ENCODE measurements at regions not wholly inside any gene's neighbourhood (a gene's known extent, or its start where the extent isn't known, plus 50 kb on each side); places are given as distances from the start of the nearest gene placed in this dataset.
A peak's percentile ranks its signal among the peaks of the same experiment; 100 is the strongest.
"Not testable (repeated sequence)": the region's sequence is repeated elsewhere in the genome, so short reads cannot be mapped to it uniquely, and the experiment has no call there.

DNA sequence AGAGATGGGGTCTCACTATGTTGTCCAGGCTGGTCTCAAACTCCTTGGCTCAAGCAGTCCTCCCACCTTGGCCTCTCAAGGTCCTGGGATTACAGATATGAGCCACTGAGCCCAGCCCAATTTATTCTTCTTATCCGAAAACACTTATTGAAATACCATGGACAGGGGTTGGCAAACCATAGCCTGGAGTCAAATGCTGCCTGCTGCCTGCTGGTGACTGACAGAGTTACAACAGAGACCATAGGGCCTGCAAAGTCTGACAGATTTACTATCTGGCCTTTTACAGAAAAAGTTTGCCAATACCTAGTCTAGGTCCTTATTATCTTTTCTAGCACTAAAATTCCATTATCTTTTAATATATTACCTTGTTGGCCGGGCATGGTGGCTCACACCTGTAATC, 87.1 kb upstream of the ZNF281 start:
- no peak for DNase-seq (ENCODE audit: low read depth)

DNA sequence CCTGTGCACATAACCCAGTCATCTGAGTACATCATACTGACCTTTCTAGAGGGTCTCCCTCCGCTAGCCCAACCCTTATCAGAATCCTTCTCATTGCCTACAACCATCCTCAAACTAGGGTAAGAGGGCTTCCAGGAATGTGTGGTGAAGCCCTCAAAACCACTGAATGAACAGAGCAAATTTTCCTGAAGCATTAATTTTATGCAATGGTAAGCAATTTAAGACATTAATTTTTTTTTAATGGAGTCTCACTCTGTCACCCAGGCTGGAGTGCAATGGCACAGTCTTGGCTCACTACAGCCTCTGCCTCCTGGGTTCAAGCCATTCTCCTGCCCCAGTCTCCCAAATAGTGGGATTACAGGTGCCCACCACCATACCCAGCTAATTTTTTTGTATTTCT, 86.1 kb upstream of the ZNF281 start:
- DNase-seq (ENCODE audit: low read depth): no peak

DNA sequence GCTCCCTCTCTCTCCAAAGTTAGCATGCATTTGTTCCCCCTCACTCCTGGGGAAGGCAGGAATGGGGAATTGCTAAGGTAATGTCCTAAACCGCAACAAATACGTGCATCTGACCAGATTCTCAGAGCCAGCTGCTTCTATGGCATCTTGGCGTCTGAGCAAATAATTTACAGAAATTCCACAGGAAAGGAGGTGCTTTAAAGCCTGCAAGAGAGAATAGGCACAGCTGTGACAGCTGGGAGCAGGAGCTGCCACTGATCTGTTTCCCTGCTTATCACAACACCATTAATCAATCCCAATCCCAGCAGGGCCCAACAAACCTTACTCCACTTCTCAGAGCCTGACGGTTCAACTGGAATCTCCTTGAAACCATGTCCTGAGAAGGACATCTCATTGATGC, 83.5 kb upstream of the ZNF281 start:
- no peak for DNase-seq (ENCODE audit: low read depth)

DNA sequence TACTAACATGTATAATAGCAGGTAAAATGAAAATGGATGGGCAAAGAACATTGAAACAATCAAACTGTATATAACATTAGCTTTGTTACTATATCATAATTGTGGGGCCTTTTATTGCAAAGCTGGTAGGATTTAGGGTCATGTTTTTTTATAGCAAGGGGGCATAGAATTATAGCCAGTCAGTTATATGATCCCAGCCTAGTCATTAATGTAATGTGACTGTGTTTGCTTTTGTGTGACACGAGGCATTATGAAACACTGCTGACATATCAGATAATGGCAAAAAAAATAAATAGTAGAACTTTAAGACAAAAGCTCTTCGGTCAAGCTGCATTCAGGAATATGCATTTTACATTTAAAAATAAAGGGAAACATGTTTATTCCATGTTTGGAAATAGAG, 81.3 kb upstream of the ZNF281 start:
- no peak for DNase-seq (ENCODE audit: low read depth)

DNA sequence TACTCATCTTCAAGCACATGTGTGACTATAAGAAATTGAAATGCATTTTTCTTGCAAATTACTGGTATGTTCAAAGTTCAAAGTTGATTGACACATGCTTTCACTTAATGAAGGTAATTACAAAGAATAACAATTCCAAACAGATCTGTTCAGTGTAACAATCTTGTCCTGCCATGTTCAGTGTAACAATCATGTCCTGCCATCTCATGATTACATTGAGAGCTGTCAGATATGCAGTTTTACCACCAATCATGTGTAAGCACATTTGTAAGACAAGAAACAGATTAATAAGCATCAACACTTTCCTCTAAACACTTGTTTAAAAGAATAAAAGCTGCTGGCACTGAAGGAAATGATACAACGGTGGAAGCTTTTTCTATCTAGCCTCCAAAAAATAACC, 80.3 kb upstream of the ZNF281 start:
- no peak for DNase-seq (ENCODE audit: low read depth)

DNA sequence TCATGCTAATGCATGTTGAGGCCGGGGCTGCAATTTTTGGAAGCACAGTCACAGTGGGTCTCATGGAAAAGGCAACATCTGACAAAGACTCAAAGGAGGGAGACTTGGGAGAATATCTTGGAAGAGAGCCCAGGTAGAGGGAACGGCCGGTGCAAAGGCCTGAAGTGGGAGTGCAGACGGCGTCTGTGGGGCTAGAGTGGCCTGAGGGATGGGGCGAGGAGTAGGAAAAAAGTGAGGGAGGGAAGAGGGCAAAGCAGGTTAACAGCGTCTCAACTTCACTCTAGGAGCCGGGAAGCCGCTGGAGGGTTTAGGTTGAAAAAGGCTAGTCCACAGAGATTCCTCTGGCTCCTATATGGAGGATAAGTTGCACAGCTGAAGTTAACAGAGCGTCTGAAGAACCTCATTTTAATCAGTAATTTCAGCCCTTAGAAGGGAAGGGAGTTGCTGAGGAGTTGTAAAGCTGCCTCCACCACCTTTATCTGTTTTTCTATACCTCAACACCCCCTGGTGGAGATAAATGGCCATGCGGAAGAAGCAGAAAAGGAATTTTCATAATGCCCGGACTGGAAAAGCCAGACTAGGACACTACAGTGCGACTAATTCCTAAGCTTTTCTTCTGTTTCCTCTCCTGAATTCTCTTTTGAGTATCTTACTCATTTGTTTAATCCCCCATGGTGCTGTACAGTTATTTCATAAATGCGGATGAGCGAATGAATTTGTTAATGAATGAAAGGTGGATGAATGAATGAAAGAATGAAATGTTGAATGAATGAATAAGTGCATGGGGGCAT, 78.7 kb upstream of the ZNF281 start:
- peak; percentile 15 for DNase-seq (ENCODE audit: low read depth)

DNA sequence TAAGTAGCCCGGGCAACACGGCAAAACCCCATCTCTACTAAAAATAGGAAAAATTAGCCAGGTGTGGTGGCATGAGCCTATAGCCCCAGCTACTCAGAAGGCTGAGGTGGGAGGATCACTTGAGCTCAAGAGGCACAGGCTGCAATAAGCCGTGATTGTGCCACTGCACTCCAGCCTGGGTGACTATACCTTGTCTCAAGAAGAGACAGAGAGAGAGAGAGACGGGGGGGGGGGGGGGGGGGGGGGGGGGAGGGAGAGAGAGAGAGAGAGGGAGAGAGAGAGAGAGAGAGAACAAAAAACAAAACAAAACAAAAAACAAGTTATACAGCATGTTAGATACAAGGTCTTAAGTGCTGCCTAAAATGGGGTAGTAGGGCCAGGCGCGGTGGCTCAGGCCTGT, 77.8 kb upstream of the ZNF281 start:
- DNase-seq (ENCODE audit: low read depth): no peak

DNA sequence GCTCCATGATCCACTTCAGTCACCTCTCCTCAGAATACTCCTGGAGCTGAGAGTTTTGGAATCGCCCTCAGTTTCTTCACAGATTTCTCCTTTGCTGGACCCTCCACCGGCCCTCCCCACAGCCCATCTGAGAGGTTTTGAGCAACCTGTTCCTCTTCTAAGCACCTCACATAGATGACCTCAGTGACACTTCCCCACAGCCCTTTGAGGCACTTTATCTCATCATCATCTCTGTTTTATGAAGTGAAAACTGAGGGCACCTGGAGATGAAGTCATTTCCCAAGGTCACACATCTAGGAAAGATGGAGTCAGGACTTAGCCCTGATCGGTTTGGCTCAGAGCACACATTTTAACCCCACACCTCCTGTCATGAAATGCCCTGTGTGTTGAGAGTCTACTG, 76.8 kb upstream of the ZNF281 start:
- DNase-seq (ENCODE audit: low read depth): no peak

DNA sequence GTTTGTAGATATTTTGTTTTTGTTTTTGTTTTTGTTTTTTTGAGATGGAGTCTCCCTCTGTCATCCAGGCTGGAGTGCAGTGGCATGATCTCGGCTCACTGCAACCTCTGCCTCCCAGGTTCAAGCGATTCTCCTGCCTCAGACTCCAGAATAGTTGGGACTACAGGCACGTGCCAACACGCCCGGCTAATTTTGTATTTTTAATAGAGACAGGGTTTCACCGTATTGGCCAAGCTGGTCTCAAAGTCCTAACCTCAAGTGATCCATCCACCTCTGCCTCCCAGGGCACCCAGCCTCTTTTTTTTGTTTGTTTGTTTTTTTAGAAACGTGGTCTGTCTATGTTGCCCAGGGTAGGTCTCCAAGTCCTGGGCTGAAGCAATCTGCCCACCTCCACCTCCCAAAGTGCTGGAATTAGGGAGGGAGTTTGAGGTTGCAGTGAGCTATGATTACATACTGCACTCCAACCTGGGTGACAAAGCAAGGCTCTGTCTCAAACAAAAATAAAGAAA, 74.7 kb upstream of the ZNF281 start:
- not testable (repeated sequence) for DNase-seq (ENCODE audit: low read depth)

DNA sequence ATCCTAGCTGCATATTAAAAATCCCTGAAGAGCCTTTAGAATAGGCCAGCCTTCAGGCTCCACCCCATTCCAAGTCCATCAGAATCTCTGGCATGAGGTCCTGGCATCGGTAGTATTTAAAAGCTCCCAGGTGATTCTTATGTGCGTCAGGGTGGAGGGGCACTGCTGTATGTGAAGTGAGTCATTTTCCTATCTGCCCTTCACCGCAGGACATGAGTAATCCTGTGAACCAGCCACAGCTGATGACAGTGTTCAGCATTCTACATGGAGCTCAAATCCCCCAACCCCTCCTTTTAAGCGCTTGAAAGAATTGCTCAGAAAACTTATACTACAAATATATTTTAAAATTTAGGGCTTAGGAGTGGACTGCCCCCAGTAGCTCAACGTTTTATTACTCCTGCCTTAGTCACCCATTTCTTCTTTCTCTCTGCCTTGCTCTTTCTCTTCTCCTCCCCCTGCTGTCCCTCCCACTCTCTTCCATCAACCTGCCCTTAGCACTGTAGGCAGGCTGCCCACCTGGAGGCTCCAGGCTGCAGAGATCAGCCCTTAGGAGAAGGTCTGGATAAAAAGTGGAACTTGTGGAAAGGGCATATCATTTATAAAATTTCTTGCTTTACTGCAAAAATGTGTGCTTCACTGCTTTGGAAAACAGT, 73.8 kb upstream of the ZNF281 start:
- DNase-seq (ENCODE audit: low read depth): peak; percentile 56

DNA sequence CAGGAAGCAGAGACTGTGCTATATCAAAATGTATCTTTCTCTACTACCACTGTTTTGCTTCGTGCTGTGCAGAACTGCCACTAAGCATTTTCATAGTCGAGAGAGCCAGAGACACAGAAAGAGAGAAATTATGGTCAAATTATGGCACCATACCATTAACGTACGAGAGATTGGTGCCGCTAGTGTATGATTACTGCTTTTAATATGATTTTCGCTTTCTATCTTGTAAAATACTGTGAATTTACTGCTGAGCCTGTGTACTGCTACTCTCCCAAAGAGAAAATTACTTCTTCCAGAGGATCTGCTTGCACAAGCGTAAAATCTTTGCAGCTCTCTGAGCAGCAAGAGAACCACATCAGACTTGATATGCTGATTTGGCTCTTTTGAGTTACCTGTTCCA, 71.1 kb upstream of the ZNF281 start:
- no peak for DNase-seq (ENCODE audit: low read depth)

DNA sequence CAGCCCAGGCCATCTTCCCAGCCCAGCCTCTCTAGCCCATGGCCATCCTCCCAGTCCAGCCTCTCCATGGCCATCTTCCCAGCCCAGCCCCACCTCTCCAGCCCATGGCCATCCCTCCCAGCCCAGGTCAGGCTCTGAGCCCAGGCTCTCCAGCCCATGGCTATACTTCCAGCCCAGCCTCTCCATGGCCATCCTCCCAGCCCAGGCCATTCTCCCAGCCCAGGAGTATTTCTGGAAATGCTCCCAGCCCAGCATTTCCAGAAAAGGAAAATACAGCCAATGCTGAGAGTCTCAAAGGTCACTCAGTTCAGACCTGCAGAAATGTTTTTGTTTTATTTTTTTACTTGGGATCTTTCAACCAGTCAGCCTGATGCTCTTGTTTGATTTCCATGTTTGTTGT, 70.0 kb upstream of the ZNF281 start:
- DNase-seq (ENCODE audit: low read depth): no peak

DNA sequence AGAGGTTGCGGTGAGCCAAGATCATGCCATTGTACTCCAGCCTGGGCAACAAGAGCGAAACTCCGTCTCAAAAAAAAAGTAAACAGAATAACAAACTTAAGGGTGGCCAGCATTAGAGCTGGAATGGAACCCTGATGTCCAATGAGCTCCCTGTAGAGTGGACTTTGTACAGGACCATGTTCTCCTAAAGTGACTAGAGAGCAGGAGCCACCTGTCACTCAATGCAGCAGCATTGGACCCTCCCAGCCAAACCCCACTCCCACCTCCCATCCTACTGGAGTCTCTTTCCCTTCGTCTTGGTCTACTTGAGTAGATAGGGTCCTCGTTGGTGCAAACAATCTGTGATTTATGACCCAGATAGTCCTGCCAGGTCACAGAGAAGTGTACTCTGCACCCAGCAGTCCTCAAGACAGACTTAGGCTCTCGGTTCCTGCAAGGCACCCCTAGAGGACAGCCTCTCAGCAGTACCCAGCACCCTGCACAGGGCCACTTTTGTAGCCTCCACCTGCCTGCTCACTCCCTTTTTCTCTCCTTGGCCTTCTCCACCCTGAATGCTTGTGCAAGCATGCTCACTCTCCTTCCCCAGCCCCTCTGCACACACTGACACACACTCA, 69.2 kb upstream of the ZNF281 start:
- DNase-seq (ENCODE audit: low read depth): no peak

DNA sequence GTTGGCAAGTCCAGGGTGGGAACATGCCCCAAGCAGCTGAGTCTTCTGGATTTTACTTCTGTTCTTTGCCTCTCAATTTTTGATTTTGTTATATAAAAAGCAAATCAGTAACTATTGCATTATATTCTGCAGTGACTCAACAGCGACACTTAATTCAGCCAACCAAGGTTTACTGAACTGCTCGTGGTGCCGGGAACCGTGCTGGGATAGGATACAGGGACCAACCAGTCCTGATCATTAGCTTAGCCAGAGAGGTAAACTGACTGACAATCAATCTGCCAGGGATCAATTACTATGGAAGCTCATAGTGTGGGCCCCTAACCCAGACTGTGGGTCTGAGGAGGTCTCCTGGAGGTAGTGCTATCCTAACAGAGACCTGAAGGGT, 68.4 kb upstream of the ZNF281 start:
- DNase-seq (ENCODE audit: low read depth): no peak

DNA sequence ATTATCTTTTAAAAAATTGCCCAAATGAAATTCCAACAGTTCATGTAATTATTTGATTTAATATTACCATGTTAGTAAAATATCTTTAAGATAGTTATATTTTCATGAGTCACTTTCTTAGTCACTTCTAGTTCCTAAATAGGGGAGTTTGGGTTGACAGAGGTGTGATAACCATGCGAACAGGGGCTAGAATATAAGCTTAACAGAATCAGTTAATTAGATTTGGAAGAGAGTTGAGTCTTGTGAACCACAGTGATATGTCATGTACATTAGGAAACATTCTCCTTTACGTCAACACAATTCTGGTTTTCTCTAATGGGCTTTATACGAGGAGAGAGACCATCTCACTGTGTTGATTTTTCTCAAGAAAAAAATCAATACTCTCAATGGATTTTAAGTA, 64.8 kb upstream of the ZNF281 start:
- DNase-seq (ENCODE audit: low read depth): no peak

DNA sequence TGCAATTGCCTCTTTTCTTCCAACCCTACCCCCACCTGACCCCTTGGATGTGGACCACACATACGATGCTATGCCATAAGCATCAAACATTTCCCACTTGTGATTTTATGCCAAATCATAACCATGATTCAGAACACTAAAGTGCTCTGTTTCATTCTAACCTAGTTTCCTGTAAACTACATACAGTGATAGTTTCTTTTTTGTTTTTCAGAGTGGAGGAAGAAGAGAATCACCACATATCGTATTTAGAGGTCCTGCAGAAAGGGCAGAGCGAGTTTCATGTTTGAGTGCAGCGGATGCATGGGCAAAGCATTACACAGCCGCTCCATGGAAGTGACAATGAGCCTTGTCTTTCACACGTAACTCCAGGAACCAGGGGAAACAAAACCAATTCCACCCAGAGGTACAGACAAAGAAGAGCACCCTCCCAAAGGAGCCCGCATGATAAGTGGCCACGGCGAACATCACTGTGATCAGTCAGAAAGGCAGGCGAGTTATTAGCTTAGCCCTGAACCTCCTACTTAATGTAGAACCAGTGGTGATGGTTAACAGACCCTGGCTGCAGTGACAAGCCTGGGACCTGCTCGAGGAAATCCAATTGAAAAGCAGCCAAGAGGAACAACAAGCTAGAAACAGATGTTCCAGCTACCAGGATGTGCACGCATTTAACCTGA, 64.0 kb upstream of the ZNF281 start:
- DNase-seq (ENCODE audit: low read depth): peak; percentile 12

DNA sequence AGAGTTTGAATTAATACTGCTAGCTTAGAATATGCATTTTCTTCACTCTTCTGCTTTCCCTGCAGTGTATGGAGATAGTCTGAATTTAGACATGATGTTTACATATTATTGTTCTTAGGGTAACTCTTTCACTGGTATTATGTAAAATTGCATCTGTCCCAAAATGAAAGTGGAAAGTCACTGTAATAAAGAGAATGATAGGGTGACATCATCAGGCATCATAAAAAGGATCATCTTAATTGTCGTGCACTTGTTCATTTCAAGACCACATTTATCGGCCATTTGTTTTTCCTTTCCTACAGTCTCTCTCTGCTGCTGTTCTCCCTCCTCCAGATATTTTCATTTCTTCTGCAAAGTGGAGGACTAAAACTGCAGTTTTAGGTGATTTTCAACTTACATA, 61.9 kb upstream of the ZNF281 start:
- no peak for DNase-seq (ENCODE audit: low read depth)

DNA sequence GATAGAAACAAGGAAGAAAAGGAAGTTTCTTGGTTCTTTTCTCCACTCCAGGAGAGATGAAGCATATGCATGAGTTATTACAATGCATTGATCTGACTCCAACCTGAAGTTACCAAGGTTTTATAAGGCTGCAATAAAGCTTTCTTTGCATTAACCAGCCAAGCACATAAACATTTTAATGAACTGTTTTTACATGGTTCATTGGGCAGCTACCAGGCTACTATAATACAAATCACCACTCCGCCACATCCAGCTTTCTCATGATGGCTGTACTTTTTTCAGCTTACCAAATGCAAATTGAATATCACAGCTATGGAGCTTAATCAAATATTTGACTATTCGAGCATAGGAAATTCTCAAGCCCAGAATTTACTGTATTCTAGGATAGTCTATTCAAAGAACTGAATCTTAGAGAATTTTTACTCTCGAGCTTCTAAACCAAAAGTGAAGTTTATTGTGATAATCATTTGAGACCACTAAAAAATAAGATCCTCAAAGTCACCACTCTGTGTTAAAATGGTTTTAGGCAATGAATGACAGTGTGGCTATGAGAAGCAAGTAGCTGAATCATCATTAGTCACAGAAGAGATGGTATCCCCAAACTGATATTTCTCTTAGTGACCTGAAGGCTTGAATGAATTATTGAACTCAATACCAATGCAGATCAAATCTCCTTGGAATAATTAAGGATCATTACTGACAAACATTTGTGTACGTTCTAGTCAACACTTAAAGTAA, 58.6 kb upstream of the ZNF281 start:
- DNase-seq (ENCODE audit: low read depth): no peak

DNA sequence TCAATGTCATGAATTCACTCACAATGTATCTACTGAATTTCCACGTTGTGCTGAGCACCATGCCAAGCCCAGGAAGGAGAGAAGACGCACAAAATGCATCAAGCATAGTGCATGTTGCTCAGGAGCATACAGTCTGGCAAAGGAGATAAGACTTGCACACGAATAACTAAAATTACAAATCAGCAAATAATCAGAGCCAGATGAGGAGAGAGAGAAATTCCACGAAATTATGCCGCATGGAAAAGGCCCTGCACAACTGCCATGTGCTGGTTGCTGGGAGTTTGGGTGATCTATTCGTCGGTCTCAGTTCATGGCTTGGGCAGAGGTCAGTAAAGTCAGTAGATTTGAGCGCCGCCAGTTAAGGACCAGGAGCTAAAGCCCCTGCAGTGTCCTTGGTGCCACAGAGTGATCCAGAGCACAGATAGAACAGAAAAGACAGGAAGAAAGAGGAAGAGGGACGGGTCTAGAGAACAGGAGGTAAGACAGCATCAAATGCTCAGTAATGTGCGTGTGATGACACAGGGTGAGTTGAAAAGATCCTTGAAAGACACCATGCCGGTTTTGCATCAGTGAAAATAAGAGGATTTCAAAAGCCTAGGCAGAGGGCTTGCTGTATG, 55.1 kb upstream of the ZNF281 start:
- DNase-seq (ENCODE audit: low read depth): no peak
